PFSK-1 (cell line): ENCODE measurements at regions not wholly inside any gene's neighbourhood (a gene's known extent, or its start where the extent isn't known, plus 50 kb on each side); places are given as distances from the start of the nearest gene placed in this dataset.

Source experiments
- FOXP2 ChIP-seq: optimal IDR thresholded peaks from 2 replicates; pipeline ENCODE3; 2011; ENCODE audit warnings: borderline replicate concordance, control low read depth, inconsistent platforms; ENCODE audit not compliant: insufficient read depth; ENCODE audit errors: extremely low read length, extremely low read depth
- POLR2AphosphoS5 ChIP-seq: IDR thresholded peaks from 2 replicates; pipeline ENCODE4 v1.6.1; 2012; ENCODE audit warnings: low read depth, mild to moderate bottlenecking, control low read depth, low read length, moderate library complexity
- REST ChIP-seq, 2 experiments: IDR thresholded peaks; 2 replicates each; pipeline versions ENCODE4 v1.6.1 to v1.8.0; 2011 to 2012; ENCODE audit warnings: low read depth in 2 of 2, low read length in 2 of 2, control low read depth in 1 of 2, inconsistent platforms in 1 of 2, mild to moderate bottlenecking in 1 of 2, moderate library complexity in 1 of 2; ENCODE audit not compliant: insufficient read depth in 1 of 2
- SIN3A ChIP-seq: IDR thresholded peaks from 2 replicates; pipeline ENCODE4 v1.6.1; 2012; ENCODE audit warnings: mild to moderate bottlenecking, low read length, moderate library complexity, borderline replicate concordance; ENCODE audit not compliant: insufficient read depth

GRCh38 chr3:31185062-31185357 is 290.5 kb upstream of the GADL1 start:
- TF ChIP-seq POLR2AphosphoS5 (no peak), REST (IDR thresholded peaks at IDR 0.05; ENCODE audit: insufficient read depth in 1 of 2, low read depth in 2 of 2, low read length in 2 of 2) (no peak), FOXP2 (no peak), SIN3A (no peak)
